ENCODE measurements at regions not wholly inside any gene's neighbourhood (a gene's known extent, or its start where the extent isn't known, plus 50 kb on each side); places are given as distances from the start of the nearest gene placed in this dataset.

- ATAC-seq: no peak
- in situ Hi-C loops (cut with HindIII; ENCODE audit: low pct_unique_long_range_greater_than_20kb, low sequenced_read_pairs): no loop called here
- POLR2A ChIA-PET: no interaction called here
These were observed 86.4 kb upstream of the MYCN start for GRCh38 chr2:15853903-15854302.

GRCh38 chr2:15855766-15856260 is 84.5 kb upstream of the MYCN start:
- BruUV-seq (replicated peaks): no TSS peak
- Histone ChIP-seq H3K27ac (ENCODE audit: low read length) (no peak overlapping the region), H3K4me1 (ENCODE audit: control insufficient read depth, insufficient read depth, low read length) (no peaks in the 10 kb centered on the region), H3K27me3 (ENCODE audit: control insufficient read depth, insufficient read depth, low read length) (no peaks in the 10 kb centered on the region), H3K4me3 (ENCODE audit: low read depth in 2 of 2, low read length in 2 of 2) (no peak overlapping the region), H3K9me3 (ENCODE audit: control insufficient read depth, insufficient read depth, low read depth, low read length) (no peaks in the 10 kb centered on the region), H3K36me3 (ENCODE audit: control insufficient read depth, insufficient read depth, low read length) (no peaks in the 10 kb centered on the region)
- TF ChIP-seq SIN3A (IDR thresholded peaks at IDR 0.05; ENCODE audit: borderline replicate concordance, insufficient read depth, low read depth, low read length): no peak
- no peak for TF ChIP-seq POLR2AphosphoS5 (IDR thresholded peaks at IDR 0.05; ENCODE audit: low read depth, low read length)
- TF ChIP-seq TCF7L2 (IDR thresholded peaks at IDR 0.05; ENCODE audit: low read depth, low read length): no peak
- no peak for TF ChIP-seq CTCF (IDR thresholded peaks at IDR 0.05)
- no peak for TF ChIP-seq REST (IDR thresholded peaks at IDR 0.05; ENCODE audit: insufficient read depth in 1 of 2, low read depth in 2 of 2, low read length in 1 of 2)
- intact Hi-C loops (cut with micrococcal nuclease; ENCODE audit: unreplicated experiment) (no loop called here), in situ Hi-C loops (cut with HindIII; ENCODE audit: low pct_unique_long_range_greater_than_20kb, low sequenced_read_pairs) (no loop called here)
- no peak for ATAC-seq
- POLR2A ChIA-PET: no interaction called here
- CTCF ChIA-PET: no interaction called here
- DNase-seq (ENCODE audit: low read depth, low spot score): no peak

More at GRCh38 chr2:15853903-15854302, 86.4 kb upstream of the MYCN start:
- no peak for TF ChIP-seq CTCF (IDR thresholded peaks at IDR 0.05)
- TF ChIP-seq REST (IDR thresholded peaks at IDR 0.05; ENCODE audit: insufficient read depth in 1 of 2, low read depth in 2 of 2, low read length in 1 of 2): no peak
- TF ChIP-seq TCF7L2 (IDR thresholded peaks at IDR 0.05; ENCODE audit: low read depth, low read length): no peak
- no peak for TF ChIP-seq SIN3A (IDR thresholded peaks at IDR 0.05; ENCODE audit: borderline replicate concordance, insufficient read depth, low read depth, low read length)
- TF ChIP-seq POLR2AphosphoS5 (IDR thresholded peaks at IDR 0.05; ENCODE audit: low read depth, low read length): no peak
- DNase-seq (ENCODE audit: low read depth, low spot score): no peak
- Histone ChIP-seq H3K27ac (ENCODE audit: low read length) (no peak overlapping the region), H3K36me3 (ENCODE audit: control insufficient read depth, insufficient read depth, low read length) (no peaks in the 10 kb centered on the region), H3K9me3 (ENCODE audit: control insufficient read depth, insufficient read depth, low read depth, low read length) (no peaks in the 10 kb centered on the region), H3K27me3 (ENCODE audit: control insufficient read depth, insufficient read depth, low read length) (no peaks in the 10 kb centered on the region), H3K4me1 (ENCODE audit: control insufficient read depth, insufficient read depth, low read length) (no peaks in the 10 kb centered on the region), H3K4me3 (ENCODE audit: low read depth in 2 of 2, low read length in 2 of 2) (no peak overlapping the region)
- intact Hi-C loops (cut with micrococcal nuclease; ENCODE audit: unreplicated experiment): no loop called here
- CTCF ChIA-PET: no interaction called here
- BruUV-seq (replicated peaks): no TSS peak
